H1 (cell line): ENCODE measurements at regions not wholly inside any gene's neighbourhood (a gene's known extent, or its start where the extent isn't known, plus 50 kb on each side); places are given as distances from the start of the nearest gene placed in this dataset.

ENCODE experiments used
- CTCF ChIA-PET: fragments of 300-600 bp; sonication (Branson Sonifier 250); formaldehyde crosslinking; loops from one replicate; lab custom pipeline; 2021; ENCODE audit not compliant: partially characterized antibody; lab: Charles Lee
- POLR2A ChIA-PET: fragments of 300-600 bp; sonication (Branson Sonifier 250); formaldehyde crosslinking; loops from one replicate; lab custom pipeline; 2021; ENCODE audit warnings: inconsistent platforms; ENCODE audit not compliant: partially characterized antibody; lab: Charles Lee
- DNase-seq, 2 experiments: peaks; one replicate each; pipeline versions ENCODE4 v3.0.0 to v3.0.0-alpha.2; 2010 to 2022; ENCODE audit warnings: low spot score in 2 of 2, low read depth in 1 of 2, mixed read lengths in 1 of 2
- FAIRE-seq: peaks from 2 replicates; lab custom pipeline; 2011; peaks lifted over from hg19 to GRCh38; lab: Jason Lieb, UNC
- H2AFZ ChIP-seq: 2 replicates; pipeline ENCODE4 v1.8.1; 2012; ENCODE audit warnings: low read length, inconsistent platforms
- H2AK5ac ChIP-seq: 2 replicates; pipeline ENCODE4 v1.6.1; 2013; ENCODE audit warnings: low read depth, low read length
- H2BK120ac ChIP-seq: replicated peaks from 2 replicates; pipeline ENCODE3; 2013; ENCODE audit warnings: low read depth, low read length, inconsistent platforms
- H2BK12ac ChIP-seq: 2 replicates; pipeline ENCODE4 v1.6.1; 2013; ENCODE audit warnings: low read depth, low read length
- H2BK15ac ChIP-seq: 2 replicates; pipeline ENCODE4 v1.6.1; 2013; ENCODE audit warnings: low read length
- H2BK20ac ChIP-seq: 2 replicates; pipeline ENCODE4 v1.6.1; 2013; ENCODE audit warnings: low read length
- H2BK5ac ChIP-seq: 2 replicates; pipeline ENCODE4 v1.6.1; 2013; ENCODE audit warnings: low read depth, low read length
- H3K14ac ChIP-seq: 2 replicates; pipeline ENCODE4 v1.6.1; 2013; ENCODE audit warnings: inconsistent platforms; ENCODE audit not compliant: insufficient read length
- H3K18ac ChIP-seq: 2 replicates; pipeline ENCODE4 v1.6.1; 2013; ENCODE audit warnings: low read length; ENCODE audit errors: extremely low read depth
- H3K23ac ChIP-seq: 2 replicates; pipeline ENCODE4 v1.6.1; 2013; ENCODE audit warnings: inconsistent platforms; ENCODE audit not compliant: insufficient read length
- H3K23me2 ChIP-seq: 2 replicates; pipeline ENCODE4 v1.6.1; 2013; ENCODE audit warnings: low read depth, low read length
- H3K27ac ChIP-seq: 2 replicates; pipeline ENCODE4 v1.6.1; 2011; ENCODE audit warnings: low read depth, low read length, inconsistent platforms
- H3K27me3 ChIP-seq, 4 experiments: replicated peaks in 1 of 4; 1 replicate in 1 of 4; 2 replicates in 3 of 4; pipeline versions ENCODE4 v1.6.1 to v1.8.1; 2011 to 2013; ENCODE audit warnings: low read length in 3 of 4, mild to moderate bottlenecking in 3 of 4, inconsistent platforms in 2 of 4, mixed read lengths in 2 of 4, moderate library complexity in 1 of 4; ENCODE audit not compliant: control insufficient read depth in 3 of 4, insufficient read depth in 3 of 4; ENCODE audit errors: extremely low read depth in 1 of 4
- H3K36me3 ChIP-seq, 4 experiments: 2 replicates each; pipeline versions ENCODE4 v1.6.1 to v1.8.1; 2011 to 2013; ENCODE audit warnings: mild to moderate bottlenecking in 4 of 4, low read length in 3 of 4, moderate library complexity in 2 of 4, control low read depth in 1 of 4, inconsistent platforms in 1 of 4; ENCODE audit not compliant: insufficient read depth in 4 of 4, control insufficient read depth in 2 of 4
- H3K4ac ChIP-seq: replicated peaks from 2 replicates; pipeline ENCODE3; 2013; ENCODE audit warnings: low read length, low read depth, mixed read lengths, inconsistent platforms; ENCODE audit not compliant: insufficient read length
- H3K4me1 ChIP-seq, 4 experiments: replicated peaks in 1 of 4; 1 replicate in 1 of 4; 2 replicates in 3 of 4; pipeline versions ENCODE4 v1.6.1 to v1.8.1; 2011 to 2013; ENCODE audit warnings: low read length in 3 of 4, inconsistent platforms in 2 of 4, mixed read lengths in 1 of 4; ENCODE audit not compliant: insufficient read depth in 4 of 4, control insufficient read depth in 3 of 4
- H3K4me2 ChIP-seq, 2 experiments: 2 replicates each; pipeline versions ENCODE4 v1.6.1 to v1.8.1; 2011 to 2013; ENCODE audit warnings: low read depth in 2 of 2, low read length in 2 of 2, control low read depth in 1 of 2, inconsistent platforms in 1 of 2, mild to moderate bottlenecking in 1 of 2; ENCODE audit not compliant: insufficient read depth in 1 of 2
- H3K4me3 ChIP-seq, 4 experiments: fragments of 200-600, 300-600 bp in 1 of 4; sonication (generic), shearing (Covaris generic), sonication (Bioruptor Twin) in 1 of 4; 2 replicates each; pipeline versions ENCODE4 v1.5.1 to v1.8.1; 2011 to 2016; ENCODE audit warnings: low read length in 4 of 4, low read depth in 3 of 4, control low read depth in 2 of 4, inconsistent platforms in 2 of 4, mild to moderate bottlenecking in 2 of 4, mixed read lengths in 1 of 4, moderate library complexity in 1 of 4; ENCODE audit not compliant: insufficient read depth in 2 of 4; ENCODE audit errors: extremely low read depth in 1 of 4
- H3K56ac ChIP-seq: replicated peaks from 2 replicates; pipeline ENCODE3; 2013; ENCODE audit warnings: low read depth, mild to moderate bottlenecking, mixed read lengths, low read length, inconsistent platforms; ENCODE audit not compliant: insufficient read length
- H3K79me1 ChIP-seq: 2 replicates; pipeline ENCODE4 v1.6.1; 2013; ENCODE audit warnings: low read depth, low read length, control low read depth
- H3K79me2 ChIP-seq, 2 experiments: 2 replicates each; pipeline versions ENCODE4 v1.6.1 to v1.8.1; 2012 to 2013; ENCODE audit warnings: low read length in 2 of 2, mild to moderate bottlenecking in 2 of 2, inconsistent platforms in 1 of 2; ENCODE audit not compliant: insufficient read depth in 2 of 2, control insufficient read depth in 1 of 2
- H3K9ac ChIP-seq, 4 experiments: replicated peaks in 1 of 4; 1 replicate in 1 of 4; 2 replicates in 3 of 4; pipeline versions ENCODE4 v1.6.1 to v1.8.1; 2011 to 2013; ENCODE audit warnings: low read depth in 3 of 4, low read length in 3 of 4, control low read depth in 2 of 4, mild to moderate bottlenecking in 2 of 4, moderate library complexity in 2 of 4, inconsistent platforms in 1 of 4; ENCODE audit errors: extremely low read depth in 1 of 4
- H3K9me3 ChIP-seq, 2 experiments: 2 replicates each; pipeline versions ENCODE4 v1.6.1 to v1.8.1; 2012 to 2013; ENCODE audit warnings: mild to moderate bottlenecking in 2 of 2, moderate library complexity in 2 of 2, control low read depth in 1 of 2, inconsistent platforms in 1 of 2, low read depth in 1 of 2, low read length in 1 of 2, mixed read lengths in 1 of 2; ENCODE audit not compliant: insufficient read depth in 2 of 2
- H4K20me1 ChIP-seq, 2 experiments: replicated peaks in 1 of 2; 2 replicates each; pipeline versions ENCODE3 to v1.8.1; 2011 to 2013; ENCODE audit warnings: inconsistent platforms in 2 of 2, low read length in 2 of 2, mild to moderate bottlenecking in 1 of 2; ENCODE audit not compliant: insufficient read depth in 2 of 2, control insufficient read depth in 1 of 2
- H4K5ac ChIP-seq: 2 replicates; pipeline ENCODE4 v1.6.1; 2013; ENCODE audit warnings: low read length, low read depth, mixed read lengths, inconsistent platforms; ENCODE audit not compliant: insufficient read length
- H4K8ac ChIP-seq: 2 replicates; pipeline ENCODE4 v1.8.0; 2013; ENCODE audit warnings: mild to moderate bottlenecking, moderate library complexity, low read length, inconsistent platforms; ENCODE audit not compliant: insufficient read depth; ENCODE audit errors: extremely low read depth
- H4K91ac ChIP-seq: replicated peaks from 2 replicates; pipeline ENCODE3; 2013; ENCODE audit warnings: low read length, mixed read lengths, inconsistent platforms; ENCODE audit not compliant: insufficient read length
- CBX8 ChIP-seq: fragments of 300-800, 300-1000 bp; sonication (generic); IDR thresholded peaks from 2 replicates; pipeline ENCODE4 v1.7.1; 2016; ENCODE audit warnings: low read depth, low read length, borderline replicate concordance
- EP300 ChIP-seq, 2 experiments: IDR thresholded peaks; 1 replicate in 1 of 2; 2 replicates in 1 of 2; pipeline ENCODE4 v1.6.1; 2011 to 2012; ENCODE audit warnings: low read depth in 2 of 2, low read length in 2 of 2, mild to moderate bottlenecking in 2 of 2, borderline replicate concordance in 1 of 2, inconsistent platforms in 1 of 2, moderate library complexity in 1 of 2
- GTF2F1 ChIP-seq: IDR thresholded peaks from 2 replicates; pipeline ENCODE4 v1.6.1; 2012; ENCODE audit warnings: low read depth, low read length, improper control_type of control experiment, borderline replicate concordance
- HDAC2 ChIP-seq, 2 experiments: fragments of 300-600 bp in 1 of 2; sonication (generic) in 1 of 2; IDR thresholded peaks; 2 replicates each; pipeline ENCODE4 v1.6.1; 2011 to 2012; ENCODE audit warnings: low read depth in 2 of 2, low read length in 2 of 2, mild to moderate bottlenecking in 2 of 2, moderate library complexity in 2 of 2, borderline replicate concordance in 1 of 2, inconsistent platforms in 1 of 2
- HDAC6 ChIP-seq: IDR thresholded peaks from one replicate; pipeline ENCODE4 v1.7.1; 2012; ENCODE audit warnings: low read depth, mild to moderate bottlenecking, inconsistent platforms, low read length, moderate library complexity
- JUN ChIP-seq: IDR thresholded peaks from 2 replicates; pipeline ENCODE4 v1.6.1; 2011; ENCODE audit warnings: low read depth, mild to moderate bottlenecking, improper control_type of control experiment, low read length
- JUND ChIP-seq: IDR thresholded peaks from 2 replicates; pipeline ENCODE4 v1.6.1; 2011; ENCODE audit warnings: mild to moderate bottlenecking, improper control_type of control experiment, low read length
- NANOG ChIP-seq: IDR thresholded peaks from 2 replicates; pipeline ENCODE4 v1.6.1; 2011; ENCODE audit warnings: low read length, low read depth, mild to moderate bottlenecking, inconsistent platforms; ENCODE audit not compliant: insufficient read depth, poor library complexity, severe bottlenecking
- POU5F1 ChIP-seq: IDR thresholded peaks from 2 replicates; pipeline ENCODE4 v1.6.1; 2011; ENCODE audit warnings: low read depth, mild to moderate bottlenecking, low read length, moderate library complexity
- RFX5 ChIP-seq: IDR thresholded peaks from 2 replicates; pipeline ENCODE4 v1.6.1; 2011; ENCODE audit warnings: low read depth, low read length, improper control_type of control experiment, borderline replicate concordance
- SIN3A ChIP-seq, 2 experiments: IDR thresholded peaks in 1 of 2; conservative IDR thresholded peaks in 1 of 2; 2 replicates each; pipeline ENCODE4 v1.6.1; 2011 to 2012; ENCODE audit warnings: low read length in 2 of 2, improper control_type of control experiment in 1 of 2, low read depth in 1 of 2, mild to moderate bottlenecking in 1 of 2
- TAF1 ChIP-seq: IDR thresholded peaks from 2 replicates; pipeline ENCODE4 v1.6.1; 2011; ENCODE audit warnings: mild to moderate bottlenecking, low read depth, low read length
- TBP ChIP-seq: IDR thresholded peaks from 2 replicates; pipeline ENCODE4 v1.6.1; 2011; ENCODE audit warnings: low read depth, low read length, improper control_type of control experiment
- WGBS, 2 experiments: shearing (Covaris generic) in 1 of 2; methylation state at CpG; one replicate each; pipeline versions ENCODE4 v1.1.6 to v1.1.7; 2013 to 2015; ENCODE audit warnings: low lambda C conversion rate in 2 of 2, mixed read lengths in 2 of 2, inconsistent platforms in 1 of 2, low coverage in 1 of 2, missing lambda C conversion rate in 1 of 2; ENCODE audit not compliant: insufficient replicate concordance in 2 of 2, insufficient coverage in 1 of 2, insufficient read length in 1 of 2; ENCODE audit errors: extremely low coverage in 1 of 2, missing lambda C conversion rate in 1 of 2; 5-methylcytosine and 5-hydroxymethylcytosine counted together

GRCh38 chr1:104787866-104788510, 1038.3 kb downstream of the AMY1C start:
- Histone ChIP-seq H3K9me3 (no peaks in the 10 kb centered on the region), H3K79me2 (no peaks in the 10 kb centered on the region), H3K14ac (no peak overlapping the region), H3K4me2 (no peak overlapping the region), H2BK20ac (no peak overlapping the region), H4K5ac (no peak overlapping the region), H3K23me2 (no peaks in the 10 kb centered on the region), H2BK15ac (no peak overlapping the region), H3K56ac (no peak overlapping the region), H4K91ac (no peak overlapping the region), H4K20me1 (no peaks in the 10 kb centered on the region), H3K36me3 (no peaks in the 10 kb centered on the region), H3K4me3 (no peak overlapping the region), H4K8ac (0 out of 2 replicates have a peak overlapping the region, but pooled peaks have one; percentile 15), H2BK120ac (no peak overlapping the region), H3K79me1 (no peaks in the 10 kb centered on the region), H2AK5ac (no peak overlapping the region), H3K27ac (no peak overlapping the region), H3K4ac (no peak overlapping the region), H2AFZ (0 out of 2 replicates have a peak overlapping the region, but pooled peaks have one; percentile 51), H3K9ac (no peak overlapping the region), H3K18ac (no peak overlapping the region), H2BK12ac (no peak overlapping the region), H2BK5ac (no peak overlapping the region), H3K27me3 (no peaks in the 10 kb centered on the region), H3K23ac (no peak overlapping the region), H3K4me1 (no peaks in the 10 kb centered on the region)
- WGBS, 2 experiments = 92% methylated on average over 14 of the region's 14 CpGs; no CpG with 5 or more reads in 1 of the 2 experiments
- CTCF ChIA-PET = interaction anchor here (1.0 to 1.2 kb wide), 3 partner anchors 8 to 238 kb away, joined by 4 to 6 read pairs (median 4); no protein-coding TSS in a partner anchor
- DNase-seq (no peak), FAIRE-seq (no peak)
- POLR2A ChIA-PET = no interaction called here
- TF ChIP-seq EP300 (IDR thresholded peaks at IDR 0.05; ENCODE audit: borderline replicate concordance in 1 of 2, low read depth in 2 of 2, low read length in 2 of 2) (no peak), HDAC6 (no peak), GTF2F1 (no peak), JUND (no peak), POU5F1 (no peak), TAF1 (no peak), CBX8 (no peak), SIN3A (conservative IDR thresholded peaks at IDR 0.05 in 1 of 2, IDR thresholded peaks at IDR 0.05 in 1 of 2; ENCODE audit: low read depth in 1 of 2, low read length in 2 of 2) (no peak), RFX5 (no peak), NANOG (no peak), JUN (no peak), TBP (no peak), HDAC2 (IDR thresholded peaks at IDR 0.05; ENCODE audit: borderline replicate concordance in 1 of 2, low read depth in 2 of 2, low read length in 2 of 2) (no peak)
